Peyer's patch (tissue), 4 donors: ENCODE measurements at regions not wholly inside any gene's neighbourhood (a gene's known extent, or its start where the extent isn't known, plus 50 kb on each side); places are given as distances from the start of the nearest gene placed in this dataset.

Experiments
- POLR2A ChIP-seq, 2 donors: fragments of 450-650 bp; IDR thresholded peaks; one replicate each; pipeline ENCODE4 v1.5.1; 2017; ENCODE audit warnings: antibody characterized with exemption in 2 of 2, mild to moderate bottlenecking in 2 of 2, moderate library complexity in 2 of 2
- TF ChIP-seq, protein P1 (sequence below), 6 experiments: fragments of 450-650 bp in 4 of 6; fragments of 200-600 bp in 2 of 6; sonication (generic) in 1 of 6; IDR thresholded peaks; one replicate each; pipeline ENCODE4 v1.5.1; 2017 to 2019; ENCODE audit warnings: antibody characterized with exemption in 6 of 6, mild to moderate bottlenecking in 3 of 6, moderate library complexity in 1 of 6

DNA sequence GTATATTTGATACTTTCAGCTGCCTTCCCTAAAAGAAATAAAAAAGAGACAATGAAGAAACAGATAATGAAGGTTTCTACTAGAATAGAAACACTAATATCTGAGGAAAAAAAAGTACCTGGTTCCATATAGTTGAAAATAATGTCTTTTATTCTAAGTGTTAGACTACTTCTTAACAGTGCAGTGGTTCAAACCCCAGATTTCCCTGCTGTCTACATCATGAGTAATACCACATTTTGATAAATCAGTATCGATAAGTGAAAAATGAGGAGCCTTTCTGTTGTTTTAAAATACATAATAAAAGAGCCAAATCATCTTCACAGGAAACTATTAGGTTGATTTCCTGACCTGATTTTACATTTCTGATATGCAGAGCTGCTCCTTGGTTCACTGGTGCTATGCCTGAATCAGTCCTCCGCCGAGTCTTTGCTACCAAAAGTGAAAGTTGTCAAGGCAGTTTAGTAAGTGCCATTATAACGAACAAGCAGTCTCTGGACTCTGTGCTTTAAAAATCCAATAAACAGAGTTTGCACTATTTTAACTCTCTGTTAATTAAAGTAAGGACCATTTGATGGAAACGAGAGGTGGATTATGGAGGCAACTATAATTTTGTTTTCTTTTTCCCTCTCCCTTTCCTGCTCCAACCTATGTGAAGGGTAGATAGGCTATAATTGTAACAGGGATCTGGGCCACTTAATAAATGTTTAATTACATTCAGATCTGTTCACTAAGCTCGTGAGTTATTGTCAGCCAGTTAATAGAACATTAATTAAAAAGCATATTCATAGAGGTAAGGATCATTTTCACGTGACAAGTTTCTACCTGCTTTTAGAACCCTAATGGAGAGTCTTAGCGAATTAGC is 724.5 kb upstream of the RAG2 start:
- TF ChIP-seq, protein P1, sequence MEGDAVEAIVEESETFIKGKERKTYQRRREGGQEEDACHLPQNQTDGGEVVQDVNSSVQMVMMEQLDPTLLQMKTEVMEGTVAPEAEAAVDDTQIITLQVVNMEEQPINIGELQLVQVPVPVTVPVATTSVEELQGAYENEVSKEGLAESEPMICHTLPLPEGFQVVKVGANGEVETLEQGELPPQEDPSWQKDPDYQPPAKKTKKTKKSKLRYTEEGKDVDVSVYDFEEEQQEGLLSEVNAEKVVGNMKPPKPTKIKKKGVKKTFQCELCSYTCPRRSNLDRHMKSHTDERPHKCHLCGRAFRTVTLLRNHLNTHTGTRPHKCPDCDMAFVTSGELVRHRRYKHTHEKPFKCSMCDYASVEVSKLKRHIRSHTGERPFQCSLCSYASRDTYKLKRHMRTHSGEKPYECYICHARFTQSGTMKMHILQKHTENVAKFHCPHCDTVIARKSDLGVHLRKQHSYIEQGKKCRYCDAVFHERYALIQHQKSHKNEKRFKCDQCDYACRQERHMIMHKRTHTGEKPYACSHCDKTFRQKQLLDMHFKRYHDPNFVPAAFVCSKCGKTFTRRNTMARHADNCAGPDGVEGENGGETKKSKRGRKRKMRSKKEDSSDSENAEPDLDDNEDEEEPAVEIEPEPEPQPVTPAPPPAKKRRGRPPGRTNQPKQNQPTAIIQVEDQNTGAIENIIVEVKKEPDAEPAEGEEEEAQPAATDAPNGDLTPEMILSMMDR (IDR thresholded peaks at IDR 0.05): no peak
- no peak for TF ChIP-seq POLR2A (IDR thresholded peaks at IDR 0.05)
